Activated T-helper 17 cell treated with anti-CD3 and anti-CD28 coated beads, Interleukin-2, amount 50 U/mL, for 72 hours (primary cell): ENCODE measurements at regions not wholly inside any gene's neighbourhood (a gene's known extent, or its start where the extent isn't known, plus 50 kb on each side); places are given as distances from the start of the nearest gene placed in this dataset.

Experiments
- ATAC-seq: fragments of 150-1000 bp; cut with Tn5 transposase; replicated peaks from 2 replicates; pipeline ENCODE4 v1.10.0; 2021; ENCODE audit warnings: mild to moderate bottlenecking, moderate library complexity
- H3K27ac Mint-ChIP-seq: one replicate; pipeline ENCODE4 v1.8.0; 2022; ENCODE audit warnings: mixed read lengths
- H3K27me3 Mint-ChIP-seq: one replicate; pipeline ENCODE4 v1.8.0; 2022; ENCODE audit warnings: mixed read lengths
- H3K36me3 Mint-ChIP-seq: one replicate; pipeline ENCODE4 v1.8.0; 2022; ENCODE audit warnings: low read depth, mild to moderate bottlenecking, mixed read lengths
- H3K4me1 Mint-ChIP-seq: one replicate; pipeline ENCODE4 v1.8.0; 2022; ENCODE audit warnings: mixed read lengths
- H3K4me3 Mint-ChIP-seq: one replicate; pipeline ENCODE4 v1.8.0; 2022; ENCODE audit warnings: mild to moderate bottlenecking, mixed read lengths
- H3K9me3 Mint-ChIP-seq: one replicate; pipeline ENCODE4 v1.8.0; 2022; ENCODE audit warnings: mixed read lengths

GRCh38 chr13:73201626-73202025 lies 142.8 kb downstream of the KLF5 start:
- Mint-ChIP-seq H3K27me3 (peaks cover 31% of the 10 kb centered on the region), H3K4me3 (no peak overlapping the region), H3K4me1 (no peaks in the 10 kb centered on the region), H3K9me3 (no peaks in the 10 kb centered on the region), H3K36me3 (no peaks in the 10 kb centered on the region), H3K27ac (no peak overlapping the region)
- no peak for ATAC-seq

DNA sequence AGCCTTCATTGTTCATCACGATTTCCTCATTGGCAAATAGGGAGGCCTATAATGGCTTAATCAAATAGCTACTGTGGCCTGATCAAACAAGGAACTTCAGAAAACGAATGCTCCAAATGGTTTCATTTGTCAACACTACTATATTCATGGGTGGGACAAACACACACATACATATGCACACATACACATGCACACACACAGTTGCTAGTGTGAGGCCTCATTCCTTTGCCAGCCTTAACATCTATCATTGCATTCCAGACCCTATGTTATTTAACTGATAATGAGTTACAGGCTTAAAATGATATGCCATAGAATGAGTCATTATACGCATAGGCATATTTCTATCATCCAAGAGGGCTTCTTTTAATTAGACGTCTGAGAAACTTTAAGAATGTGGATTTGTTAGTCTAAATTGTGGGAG lies 140.2 kb downstream of the KLF5 start:
- no peaks in the 10 kb centered on the region for H3K4me1 Mint-ChIP-seq
- H3K27me3 Mint-ChIP-seq: peaks cover 22% of the 10 kb centered on the region
- no peak overlapping the region for H3K4me3 Mint-ChIP-seq
- ATAC-seq: no peak
- H3K36me3 Mint-ChIP-seq: no peaks in the 10 kb centered on the region
- H3K27ac Mint-ChIP-seq: no peak overlapping the region
- H3K9me3 Mint-ChIP-seq: no peaks in the 10 kb centered on the region

GRCh38 chr13:73195091-73195490 lies 136.3 kb downstream of the KLF5 start:
- no peak overlapping the region for H3K27ac Mint-ChIP-seq
- no peaks in the 10 kb centered on the region for H3K9me3 Mint-ChIP-seq
- no peaks in the 10 kb centered on the region for H3K36me3 Mint-ChIP-seq
- no peak overlapping the region for H3K4me3 Mint-ChIP-seq
- ATAC-seq: no peak
- H3K4me1 Mint-ChIP-seq: no peaks in the 10 kb centered on the region
- H3K27me3 Mint-ChIP-seq: peaks cover 8% of the 10 kb centered on the region

- no peaks in the 10 kb centered on the region for H3K9me3 Mint-ChIP-seq
- no peak overlapping the region for H3K27ac Mint-ChIP-seq
- H3K36me3 Mint-ChIP-seq: no peaks in the 10 kb centered on the region
- H3K4me3 Mint-ChIP-seq: no peak overlapping the region
- peaks cover 8% of the 10 kb centered on the region for H3K27me3 Mint-ChIP-seq
- no peak for ATAC-seq
- no peaks in the 10 kb centered on the region for H3K4me1 Mint-ChIP-seq
Measured at GRCh38 chr13:73194310-73194709, 135.5 kb downstream of the KLF5 start.

GRCh38 chr13:73193554-73193953 lies 134.7 kb downstream of the KLF5 start:
- H3K9me3 Mint-ChIP-seq: no peaks in the 10 kb centered on the region
- no peak for ATAC-seq
- H3K27ac Mint-ChIP-seq: no peak overlapping the region
- peaks cover 8% of the 10 kb centered on the region for H3K27me3 Mint-ChIP-seq
- H3K36me3 Mint-ChIP-seq: no peaks in the 10 kb centered on the region
- no peaks in the 10 kb centered on the region for H3K4me1 Mint-ChIP-seq
- H3K4me3 Mint-ChIP-seq: no peak overlapping the region

DNA sequence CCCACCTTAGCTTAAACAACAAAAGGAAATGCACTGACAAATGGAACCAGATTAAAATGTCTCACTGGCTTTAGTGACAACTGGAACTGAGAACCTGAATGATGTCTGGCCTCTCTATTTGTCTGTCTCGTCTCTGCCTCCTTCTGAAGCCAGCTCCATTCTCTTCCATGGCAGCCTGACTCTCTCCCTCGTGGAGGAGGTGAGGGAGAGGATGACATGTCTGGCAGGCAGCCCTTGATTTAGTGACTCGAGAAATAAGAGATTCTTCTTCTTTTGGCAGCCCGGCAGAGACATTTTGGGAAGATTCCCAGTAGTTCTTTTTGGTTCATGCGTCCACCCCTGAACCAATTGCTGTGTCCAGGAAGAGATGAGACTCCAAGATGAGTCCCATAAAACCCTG lies 131.7 kb downstream of the KLF5 start:
- H3K4me3 Mint-ChIP-seq: no peak overlapping the region
- no peaks in the 10 kb centered on the region for H3K9me3 Mint-ChIP-seq
- ATAC-seq: no peak
- H3K36me3 Mint-ChIP-seq: no peaks in the 10 kb centered on the region
- no peak overlapping the region for H3K27ac Mint-ChIP-seq
- peaks cover 6% of the 10 kb centered on the region for H3K27me3 Mint-ChIP-seq
- no peaks in the 10 kb centered on the region for H3K4me1 Mint-ChIP-seq

DNA sequence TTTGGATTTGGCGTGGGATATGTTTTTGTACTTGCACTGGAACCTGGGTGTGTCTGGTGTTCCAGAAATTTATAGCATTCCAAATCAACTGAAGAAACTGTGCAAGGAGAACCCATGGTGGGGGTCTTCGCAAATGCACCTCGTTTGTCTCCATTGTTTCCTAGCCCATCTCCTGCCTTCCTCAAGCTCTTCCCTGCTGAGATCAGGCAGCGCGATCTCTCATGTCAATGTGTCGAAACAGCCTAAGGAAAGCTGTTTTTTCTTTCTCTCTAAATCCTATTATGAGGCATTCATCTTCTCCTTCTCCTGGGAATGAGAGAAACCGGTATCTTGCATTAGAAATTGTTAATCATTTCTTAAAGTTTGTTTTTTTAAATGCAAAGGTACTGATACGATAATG lies 131.0 kb downstream of the KLF5 start:
- ATAC-seq: no peak
- H3K4me1 Mint-ChIP-seq: no peaks in the 10 kb centered on the region
- H3K9me3 Mint-ChIP-seq: no peaks in the 10 kb centered on the region
- no peak overlapping the region for H3K27ac Mint-ChIP-seq
- H3K4me3 Mint-ChIP-seq: no peak overlapping the region
- peaks cover 6% of the 10 kb centered on the region for H3K27me3 Mint-ChIP-seq
- H3K36me3 Mint-ChIP-seq: no peaks in the 10 kb centered on the region

- H3K27ac Mint-ChIP-seq: no peak overlapping the region
- no peaks in the 10 kb centered on the region for H3K9me3 Mint-ChIP-seq
- H3K4me3 Mint-ChIP-seq: no peak overlapping the region
- no peaks in the 10 kb centered on the region for H3K36me3 Mint-ChIP-seq
- H3K4me1 Mint-ChIP-seq: no peaks in the 10 kb centered on the region
- H3K27me3 Mint-ChIP-seq: peaks cover 5% of the 10 kb centered on the region
- no peak for ATAC-seq
Measured at GRCh38 chr13:73189362-73189761, 130.6 kb downstream of the KLF5 start.

DNA sequence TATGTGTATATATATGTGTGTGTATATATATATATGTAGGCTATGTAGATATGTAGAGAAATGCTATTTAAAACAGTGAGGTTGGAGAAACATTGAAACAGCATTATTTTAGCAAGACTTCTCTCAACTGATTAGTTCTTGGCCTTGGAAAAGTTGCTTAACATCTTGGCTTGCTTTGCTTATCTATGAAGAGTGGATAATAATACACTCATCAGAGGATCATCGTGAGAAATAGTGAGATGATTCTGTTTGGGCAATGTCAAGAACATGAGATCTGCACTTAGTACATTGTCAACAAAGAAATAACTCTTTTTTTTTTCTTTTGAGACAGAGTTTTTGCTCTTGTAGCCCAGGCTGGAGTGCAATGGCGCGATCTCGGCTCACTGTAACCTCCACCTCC lies 128.3 kb downstream of the KLF5 start:
- H3K4me3 Mint-ChIP-seq: no peak overlapping the region
- H3K27me3 Mint-ChIP-seq: peaks cover 8% of the 10 kb centered on the region
- H3K36me3 Mint-ChIP-seq: no peaks in the 10 kb centered on the region
- no peak for ATAC-seq
- H3K27ac Mint-ChIP-seq: no peak overlapping the region
- H3K4me1 Mint-ChIP-seq: no peaks in the 10 kb centered on the region
- no peaks in the 10 kb centered on the region for H3K9me3 Mint-ChIP-seq

DNA sequence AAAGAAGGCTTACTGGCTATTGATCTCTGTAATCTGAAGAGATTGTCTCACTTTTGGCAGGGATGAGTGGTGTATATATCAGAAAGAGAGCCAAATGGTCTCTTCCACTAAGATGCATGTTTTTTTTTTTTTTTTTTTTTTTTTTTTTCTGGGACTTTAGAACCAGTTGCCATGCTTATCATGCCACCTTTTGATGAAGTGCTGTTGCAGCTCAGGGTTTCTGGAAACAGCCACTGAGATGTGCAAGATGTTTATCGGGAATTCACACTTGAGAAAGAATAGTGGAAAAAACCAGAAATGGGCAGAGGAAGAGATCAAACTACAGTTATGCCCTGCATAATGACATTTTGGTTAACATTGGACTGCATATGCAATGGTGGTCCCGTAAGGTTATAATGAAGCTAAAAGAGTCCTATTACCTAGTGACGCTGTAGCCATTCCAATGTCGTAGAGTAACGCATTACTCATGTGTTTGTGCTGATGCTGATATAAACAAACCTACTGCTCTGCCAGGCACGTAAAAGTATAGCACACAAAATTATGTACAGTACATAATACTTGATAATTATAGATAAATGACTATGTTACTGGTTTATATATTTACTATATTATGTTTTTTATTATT lies 121.0 kb downstream of the KLF5 start:
- Mint-ChIP-seq H3K36me3 (no peaks in the 10 kb centered on the region), H3K4me1 (no peaks in the 10 kb centered on the region), H3K9me3 (no peaks in the 10 kb centered on the region), H3K27ac (no peak overlapping the region), H3K27me3 (peaks cover 8% of the 10 kb centered on the region), H3K4me3 (no peak overlapping the region)
- no peak for ATAC-seq

DNA sequence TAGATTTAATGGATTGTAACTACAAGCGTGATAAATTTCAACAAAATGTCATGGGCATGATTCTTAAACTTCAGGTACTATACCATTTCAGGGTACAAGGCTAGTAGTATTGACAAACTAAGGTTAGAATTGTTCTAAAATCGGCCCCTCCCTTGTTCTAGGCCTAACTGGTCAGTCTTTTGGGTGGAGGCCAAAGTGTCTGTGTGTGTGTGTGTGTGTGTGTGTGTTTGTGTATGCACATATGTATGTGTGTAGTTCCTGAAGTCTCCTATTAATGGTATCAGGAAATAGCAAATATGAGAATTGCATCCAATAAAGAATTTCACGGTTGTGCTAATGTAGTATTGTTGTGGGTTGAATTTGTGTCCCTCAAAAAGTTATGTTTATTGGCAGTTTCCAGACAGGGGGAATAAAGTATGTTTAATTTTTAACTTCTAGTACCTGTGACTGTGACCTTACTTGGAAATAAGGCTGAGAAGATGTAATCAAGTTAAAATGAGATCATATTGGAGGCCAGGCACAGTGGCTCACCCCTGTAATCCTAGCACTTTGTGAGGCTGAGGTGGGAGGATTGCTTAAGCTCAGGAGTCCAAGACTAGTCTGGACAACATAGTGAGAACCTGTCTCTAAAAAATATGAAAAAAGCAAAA lies 119.2 kb downstream of the KLF5 start:
- H3K9me3 Mint-ChIP-seq: no peaks in the 10 kb centered on the region
- no peak for ATAC-seq

GRCh38 chr13:73177017-73177416 lies 118.2 kb downstream of the KLF5 start:
- no peak for ATAC-seq
- no peaks in the 10 kb centered on the region for H3K27me3 Mint-ChIP-seq
- no peaks in the 10 kb centered on the region for H3K4me1 Mint-ChIP-seq
- no peaks in the 10 kb centered on the region for H3K36me3 Mint-ChIP-seq
- H3K9me3 Mint-ChIP-seq: no peaks in the 10 kb centered on the region
- no peak overlapping the region for H3K27ac Mint-ChIP-seq
- no peak overlapping the region for H3K4me3 Mint-ChIP-seq

More for the DNA sequence above, 119.2 kb downstream of the KLF5 start:
- Mint-ChIP-seq H3K27ac (no peak overlapping the region), H3K27me3 (peaks cover 2% of the 10 kb centered on the region), H3K36me3 (no peaks in the 10 kb centered on the region), H3K4me3 (no peak overlapping the region), H3K4me1 (no peaks in the 10 kb centered on the region)

DNA sequence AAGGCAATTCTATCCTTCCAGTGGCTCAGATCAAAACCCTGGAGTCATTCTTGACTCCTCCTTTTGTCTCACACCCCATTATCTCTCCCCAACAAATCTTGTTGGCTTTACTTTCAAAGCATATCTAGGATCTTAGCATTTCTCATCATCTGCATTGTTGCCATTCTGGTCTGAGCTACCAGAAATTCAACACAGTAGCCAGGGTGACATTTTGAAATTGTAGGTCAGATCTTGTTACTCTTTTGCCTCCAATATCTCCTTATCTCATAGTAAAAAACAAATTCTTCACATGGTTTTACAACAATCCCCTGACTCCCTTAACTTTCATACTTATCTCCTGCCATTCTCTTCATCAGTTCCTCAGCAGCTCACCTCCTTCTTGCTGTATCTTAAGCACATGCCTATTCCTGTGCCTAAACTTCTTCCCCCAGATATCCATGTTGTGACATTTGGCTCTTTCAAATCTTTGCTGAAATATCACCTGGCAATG lies 115.8 kb downstream of the KLF5 start:
- no peak for ATAC-seq
- Mint-ChIP-seq H3K9me3 (no peaks in the 10 kb centered on the region), H3K36me3 (no peaks in the 10 kb centered on the region), H3K27me3 (no peaks in the 10 kb centered on the region), H3K4me1 (no peaks in the 10 kb centered on the region), H3K27ac (no peak overlapping the region), H3K4me3 (no peak overlapping the region)

DNA sequence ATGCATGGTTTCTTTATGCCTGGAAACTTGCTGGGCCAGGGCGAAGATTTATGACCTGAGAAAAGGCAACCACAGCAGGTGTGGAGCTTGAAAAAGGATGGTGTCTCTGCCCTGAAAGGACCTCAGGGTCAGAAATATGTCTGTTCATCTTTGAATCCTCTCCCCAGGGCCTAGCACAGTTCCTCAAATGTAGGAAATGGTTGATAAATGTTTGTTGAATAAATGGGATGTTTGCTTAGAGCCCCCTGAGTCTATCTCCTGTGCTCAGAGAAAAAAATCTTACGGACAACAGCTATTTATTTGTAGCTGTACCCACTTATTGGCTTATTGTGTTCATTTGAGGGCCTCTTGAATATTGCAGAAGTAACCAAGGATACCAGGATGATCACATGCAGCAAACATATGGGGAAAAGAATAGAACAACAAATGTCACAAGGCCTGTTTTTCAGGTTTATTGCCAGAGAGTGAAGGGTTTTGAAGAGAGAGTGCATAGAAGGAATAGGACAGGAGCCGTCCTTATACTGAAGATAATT lies 114.5 kb downstream of the KLF5 start:
- no peak overlapping the region for H3K4me3 Mint-ChIP-seq
- no peaks in the 10 kb centered on the region for H3K27me3 Mint-ChIP-seq
- no peaks in the 10 kb centered on the region for H3K9me3 Mint-ChIP-seq
- no peak overlapping the region for H3K27ac Mint-ChIP-seq
- no peaks in the 10 kb centered on the region for H3K4me1 Mint-ChIP-seq
- no peak for ATAC-seq
- H3K36me3 Mint-ChIP-seq: no peaks in the 10 kb centered on the region

DNA sequence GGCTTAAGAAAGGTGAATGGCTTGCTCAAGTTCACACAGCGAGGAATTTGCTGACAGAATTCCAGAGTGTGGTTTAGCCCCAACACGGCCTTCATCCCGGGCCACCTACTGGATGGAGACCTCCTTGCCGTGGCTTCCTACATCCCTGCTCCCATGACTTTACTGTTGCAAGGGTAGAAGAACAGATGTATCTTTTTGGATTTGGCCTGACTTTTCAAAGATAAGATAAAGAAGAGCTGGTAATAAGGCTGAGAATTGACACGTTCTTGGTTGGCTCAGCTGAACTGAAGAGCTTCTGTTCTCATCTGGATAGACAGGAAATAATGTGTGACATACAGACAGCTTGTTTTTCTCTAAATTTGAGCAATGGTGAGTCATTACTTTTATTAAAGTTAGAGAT lies 113.1 kb downstream of the KLF5 start:
- H3K27ac Mint-ChIP-seq: no peak overlapping the region
- no peaks in the 10 kb centered on the region for H3K9me3 Mint-ChIP-seq
- H3K27me3 Mint-ChIP-seq: no peaks in the 10 kb centered on the region
- no peaks in the 10 kb centered on the region for H3K4me1 Mint-ChIP-seq
- no peak overlapping the region for H3K4me3 Mint-ChIP-seq
- H3K36me3 Mint-ChIP-seq: no peaks in the 10 kb centered on the region
- no peak for ATAC-seq
